ENCODE measurements at regions not wholly inside any gene's neighbourhood (a gene's known extent, or its start where the extent isn't known, plus 50 kb on each side); places are given as distances from the start of the nearest gene placed in this dataset.

DNA sequence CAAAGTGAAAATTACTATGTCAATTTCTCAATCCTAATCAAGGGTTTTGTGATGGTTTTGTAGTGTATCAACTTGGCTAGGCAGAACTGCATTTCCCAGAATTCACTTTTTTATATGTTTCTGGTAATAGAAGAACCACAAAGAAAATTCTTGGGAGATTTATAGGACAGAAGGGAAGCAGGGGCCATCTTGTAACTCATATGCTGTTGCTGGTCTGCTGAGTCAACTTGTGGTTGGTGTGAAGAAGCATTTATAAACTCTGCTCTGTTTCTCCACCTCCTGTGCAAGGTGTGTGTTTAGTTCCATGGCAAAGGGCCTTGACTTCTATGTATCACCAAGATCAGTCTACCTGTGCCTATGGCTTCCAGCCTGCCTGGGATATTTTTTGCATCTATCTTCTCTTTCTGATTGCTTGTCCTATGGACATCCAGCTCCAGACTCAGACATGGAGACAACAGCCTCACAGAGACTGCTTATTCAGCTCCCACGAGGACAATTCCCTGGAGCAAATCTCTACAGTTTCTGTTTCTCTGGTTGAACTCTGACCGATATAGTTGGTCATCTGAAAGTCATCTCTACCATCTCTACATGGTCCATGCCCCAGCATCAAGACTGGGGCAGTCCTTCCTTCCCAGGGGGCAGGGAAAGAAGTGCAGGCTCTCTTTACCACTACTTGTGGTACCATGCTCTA is 364.3 kb upstream of the DDHD1 start:
- H3K36me3 ChIP-seq (ENCODE audit: low read depth, low read length): no peaks in the 10 kb centered on the region
- H2AFZ ChIP-seq (ENCODE audit: low read length): no peak overlapping the region
- no peaks in the 10 kb centered on the region for H3K9me2 ChIP-seq (replicated peaks; ENCODE audit: low read length)
- H3F3A ChIP-seq (ENCODE audit: low read length, unreplicated experiment): no peaks in the 10 kb centered on the region
- DNase-seq (no peak), ATAC-seq (no peak)
- no TSS peak for BruUV-seq (replicated peaks)
- ChIA-PET CTCF (no interaction called here), POLR2A (ENCODE audit: unreplicated experiment) (no interaction called here)
- H3K27me3 ChIP-seq (ENCODE audit: low read length): no peaks in the 10 kb centered on the region
- no peak overlapping the region for H3K4me2 ChIP-seq (ENCODE audit: low read length)
- H3K79me2 ChIP-seq (ENCODE audit: low read length): no peaks in the 10 kb centered on the region
- H3K4me3 ChIP-seq (ENCODE audit: low read length): no peak overlapping the region
- no peaks in the 10 kb centered on the region for H3K4me1 ChIP-seq (ENCODE audit: insufficient read depth, low read length)
- H3K9ac ChIP-seq (ENCODE audit: low read length): no peak overlapping the region
- H3K27ac ChIP-seq (ENCODE audit: low read length): no peak overlapping the region
- H4K20me1 ChIP-seq (ENCODE audit: low read length): no peaks in the 10 kb centered on the region
- H3K9me3 ChIP-seq (ENCODE audit: low read length): no peaks in the 10 kb centered on the region
- TF ChIP-seq, protein P1, sequence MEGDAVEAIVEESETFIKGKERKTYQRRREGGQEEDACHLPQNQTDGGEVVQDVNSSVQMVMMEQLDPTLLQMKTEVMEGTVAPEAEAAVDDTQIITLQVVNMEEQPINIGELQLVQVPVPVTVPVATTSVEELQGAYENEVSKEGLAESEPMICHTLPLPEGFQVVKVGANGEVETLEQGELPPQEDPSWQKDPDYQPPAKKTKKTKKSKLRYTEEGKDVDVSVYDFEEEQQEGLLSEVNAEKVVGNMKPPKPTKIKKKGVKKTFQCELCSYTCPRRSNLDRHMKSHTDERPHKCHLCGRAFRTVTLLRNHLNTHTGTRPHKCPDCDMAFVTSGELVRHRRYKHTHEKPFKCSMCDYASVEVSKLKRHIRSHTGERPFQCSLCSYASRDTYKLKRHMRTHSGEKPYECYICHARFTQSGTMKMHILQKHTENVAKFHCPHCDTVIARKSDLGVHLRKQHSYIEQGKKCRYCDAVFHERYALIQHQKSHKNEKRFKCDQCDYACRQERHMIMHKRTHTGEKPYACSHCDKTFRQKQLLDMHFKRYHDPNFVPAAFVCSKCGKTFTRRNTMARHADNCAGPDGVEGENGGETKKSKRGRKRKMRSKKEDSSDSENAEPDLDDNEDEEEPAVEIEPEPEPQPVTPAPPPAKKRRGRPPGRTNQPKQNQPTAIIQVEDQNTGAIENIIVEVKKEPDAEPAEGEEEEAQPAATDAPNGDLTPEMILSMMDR (conservative IDR thresholded peaks at IDR 0.05; ENCODE audit: low read depth, low read length): no peak
- TF ChIP-seq EZH2 (IDR thresholded peaks at IDR 0.05; ENCODE audit: low read length, unreplicated experiment): no peak
- TF ChIP-seq EZH2phosphoT487 (IDR thresholded peaks at IDR 0.05; ENCODE audit: borderline replicate concordance, low read length): no peak
- intact Hi-C loops (cut with micrococcal nuclease): no loop called here

DNA sequence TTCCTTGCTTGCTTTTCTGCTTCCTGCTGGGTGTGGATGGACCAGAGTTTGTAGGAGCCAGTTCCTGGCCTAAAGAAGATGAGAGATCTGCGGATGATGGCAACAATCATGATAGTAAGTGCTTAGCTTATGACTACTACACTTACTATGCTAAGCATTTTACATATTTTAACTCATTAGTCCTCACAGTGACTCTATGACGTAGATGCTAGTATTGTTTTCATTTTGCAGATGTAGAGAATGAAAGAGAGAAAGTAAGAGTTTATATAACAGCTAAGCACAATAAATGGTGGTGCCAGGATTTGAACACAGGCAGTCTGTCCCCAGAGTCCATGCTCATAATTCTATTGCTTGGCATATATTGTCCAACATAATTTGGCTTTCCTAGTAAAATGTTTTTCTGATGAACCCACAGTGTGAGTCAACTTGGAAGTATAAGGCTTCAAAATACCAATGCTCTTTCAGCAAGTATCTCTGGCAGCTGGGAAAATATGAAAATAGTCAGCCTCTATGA is 363.2 kb upstream of the DDHD1 start:
- H3K27ac ChIP-seq (ENCODE audit: low read length): no peak overlapping the region
- DNase-seq (no peak), ATAC-seq (0 out of 2 replicates have a peak, but pooled peaks have one; percentile 13)
- no peak overlapping the region for H3K4me3 ChIP-seq (ENCODE audit: low read length)
- no peak overlapping the region for H3K9ac ChIP-seq (ENCODE audit: low read length)
- no peaks in the 10 kb centered on the region for H3K9me3 ChIP-seq (ENCODE audit: low read length)
- no peaks in the 10 kb centered on the region for H3K79me2 ChIP-seq (ENCODE audit: low read length)
- no peak overlapping the region for H3K4me2 ChIP-seq (ENCODE audit: low read length)
- POLR2A ChIA-PET (ENCODE audit: unreplicated experiment): interaction anchor here (0.6 kb wide), 2 partner anchors 10 to 53 kb away, joined by 3 to 4 read pairs; no protein-coding TSS in a partner anchor
- H3F3A ChIP-seq (ENCODE audit: low read length, unreplicated experiment): no peaks in the 10 kb centered on the region
- CTCF ChIA-PET: no interaction called here
- H4K20me1 ChIP-seq (ENCODE audit: low read length): no peaks in the 10 kb centered on the region
- H3K9me2 ChIP-seq (replicated peaks; ENCODE audit: low read length): no peaks in the 10 kb centered on the region
- intact Hi-C loops (cut with micrococcal nuclease): no loop called here
- H3K36me3 ChIP-seq (ENCODE audit: low read depth, low read length): no peaks in the 10 kb centered on the region
- BruUV-seq (replicated peaks): no TSS peak
- no peaks in the 10 kb centered on the region for H3K27me3 ChIP-seq (ENCODE audit: low read length)
- H2AFZ ChIP-seq (ENCODE audit: low read length): no peak overlapping the region
- TF ChIP-seq EZH2 (IDR thresholded peaks at IDR 0.05; ENCODE audit: low read length, unreplicated experiment) (no peak), EZH2phosphoT487 (IDR thresholded peaks at IDR 0.05; ENCODE audit: borderline replicate concordance, low read length) (no peak)
- TF ChIP-seq, protein P1 (conservative IDR thresholded peaks at IDR 0.05; ENCODE audit: low read depth, low read length): no peak
- H3K4me1 ChIP-seq (ENCODE audit: insufficient read depth, low read length): no peaks in the 10 kb centered on the region

DNA sequence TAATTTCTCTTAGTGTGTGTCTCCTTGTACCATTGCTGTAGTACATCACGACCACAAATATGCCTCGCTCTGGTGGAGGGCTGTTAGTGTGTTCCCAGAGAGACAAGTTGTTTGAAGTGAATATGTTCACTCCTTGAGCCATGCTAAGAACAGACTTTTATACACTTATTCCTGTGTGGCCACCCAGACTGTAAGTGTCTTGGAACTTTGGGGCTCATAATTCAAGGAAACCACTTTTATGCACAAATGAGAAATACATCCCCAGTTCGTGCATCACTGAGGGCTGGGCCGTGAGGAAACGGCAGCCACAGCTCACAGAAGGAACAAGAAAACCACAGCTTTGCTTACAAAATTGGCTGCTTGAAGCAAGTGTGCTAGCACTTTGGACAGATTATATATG is 362.2 kb upstream of the DDHD1 start:
- Histone ChIP-seq H3F3A (ENCODE audit: low read length, unreplicated experiment) (no peaks in the 10 kb centered on the region), H3K9ac (ENCODE audit: low read length) (no peak overlapping the region), H3K27me3 (ENCODE audit: low read length) (no peaks in the 10 kb centered on the region), H4K20me1 (ENCODE audit: low read length) (no peaks in the 10 kb centered on the region), H3K4me3 (ENCODE audit: low read length) (no peak overlapping the region), H3K27ac (ENCODE audit: low read length) (no peak overlapping the region), H3K4me1 (ENCODE audit: insufficient read depth, low read length) (no peaks in the 10 kb centered on the region), H3K9me2 (replicated peaks; ENCODE audit: low read length) (no peaks in the 10 kb centered on the region), H3K36me3 (ENCODE audit: low read depth, low read length) (no peaks in the 10 kb centered on the region), H3K4me2 (ENCODE audit: low read length) (no peak overlapping the region), H3K9me3 (ENCODE audit: low read length) (no peaks in the 10 kb centered on the region), H3K79me2 (ENCODE audit: low read length) (no peaks in the 10 kb centered on the region), H2AFZ (ENCODE audit: low read length) (no peak overlapping the region)
- BruUV-seq (replicated peaks): no TSS peak
- no peak for ATAC-seq
- CTCF ChIA-PET: no interaction called here
- intact Hi-C loops (cut with micrococcal nuclease): no loop called here
- no peak for DNase-seq
- POLR2A ChIA-PET (ENCODE audit: unreplicated experiment): no interaction called here
- TF ChIP-seq, protein P1 (conservative IDR thresholded peaks at IDR 0.05; ENCODE audit: low read depth, low read length): no peak
- TF ChIP-seq EZH2 (IDR thresholded peaks at IDR 0.05; ENCODE audit: low read length, unreplicated experiment): no peak
- no peak for TF ChIP-seq EZH2phosphoT487 (IDR thresholded peaks at IDR 0.05; ENCODE audit: borderline replicate concordance, low read length)

Data from PC-3 (cell line).